Astrocyte (in vitro differentiated cells and primary cell): ENCODE measurements at regions not wholly inside any gene's neighbourhood (a gene's known extent, or its start where the extent isn't known, plus 50 kb on each side); places are given as distances from the start of the nearest gene placed in this dataset.

Source experiments
- CTCF ChIP-seq: IDR thresholded peaks from 2 replicates; pipeline ENCODE4 v1.5.1; 2011; ENCODE audit warnings: low read depth, mild to moderate bottlenecking, inconsistent platforms, low read length, moderate library complexity; ENCODE audit not compliant: insufficient read depth
- EZH2 ChIP-seq: IDR thresholded peaks from 2 replicates; pipeline ENCODE4 v1.6.1; 2012; ENCODE audit warnings: mild to moderate bottlenecking, low read length, inconsistent platforms; ENCODE audit not compliant: insufficient read depth

- TF ChIP-seq CTCF (no peak), EZH2 (no peak)
These were observed 256.2 kb upstream of the KYNU start for GRCh38 chr2:142621287-142621686.
